CD8-positive, alpha-beta memory T cell (primary cell): ENCODE measurements at regions not wholly inside any gene's neighbourhood (a gene's known extent, or its start where the extent isn't known, plus 50 kb on each side); places are given as distances from the start of the nearest gene placed in this dataset.
A peak's percentile ranks its signal among the peaks of the same experiment; 100 is the strongest.

Source experiments
- CTCF ChIA-PET: fragments of 350-600 bp; sonication (Branson Sonifier 250); formaldehyde crosslinking; loops from one replicate; lab custom pipeline; 2021; ENCODE audit warnings: antibody characterized with exemption; lab: Charles Lee
- POLR2A ChIA-PET: fragments of 350-600 bp; sonication (Branson Sonifier 250); formaldehyde crosslinking; loops from one replicate; lab custom pipeline; 2021; ENCODE audit warnings: antibody characterized with exemption; lab: Charles Lee
- DNase-seq, 5 donors: peaks; one replicate each; pipeline versions ENCODE4 v3.0.0 to v3.0.0-alpha.2; 2020 to 2022; ENCODE audit warnings: mixed read lengths in 1 of 5
- H3K27ac ChIP-seq: one replicate; pipeline ENCODE4 v1.7.0; 2013; ENCODE audit warnings: low read depth, mild to moderate bottlenecking, low read length, moderate library complexity
- H3K27me3 ChIP-seq: 2 replicates; pipeline ENCODE4 v1.7.0; 2013; ENCODE audit warnings: low read length, mild to moderate bottlenecking; ENCODE audit not compliant: insufficient read depth, poor library complexity, severe bottlenecking
- H3K36me3 ChIP-seq: 2 replicates; pipeline ENCODE4 v1.7.0; 2013; ENCODE audit warnings: mild to moderate bottlenecking, low read length, moderate library complexity; ENCODE audit not compliant: insufficient read depth
- H3K4me1 ChIP-seq: 2 replicates; pipeline ENCODE4 v1.7.0; 2013; ENCODE audit warnings: mild to moderate bottlenecking, low read length, moderate library complexity; ENCODE audit not compliant: insufficient read depth
- H3K4me3 ChIP-seq: 2 replicates; pipeline ENCODE4 v1.7.0; 2013; ENCODE audit warnings: mild to moderate bottlenecking, low read length
- H3K9me3 ChIP-seq: 2 replicates; pipeline ENCODE4 v1.7.0; 2013; ENCODE audit warnings: mild to moderate bottlenecking, low read length
- H3K27ac Mint-ChIP-seq, 8 donors: one replicate each; pipeline ENCODE4 v1.8.0; 2020 to 2021; ENCODE audit warnings: mixed read lengths in 8 of 8, mild to moderate bottlenecking in 6 of 8, inconsistent platforms in 3 of 8, moderate library complexity in 3 of 8
- H3K27me3 Mint-ChIP-seq, 2 donors: one replicate each; pipeline ENCODE4 v1.8.0; 2020 to 2021; ENCODE audit warnings: mixed read lengths in 2 of 2, mild to moderate bottlenecking in 1 of 2, moderate library complexity in 1 of 2
- H3K36me3 Mint-ChIP-seq, 3 donors: one replicate each; pipeline ENCODE4 v1.8.0; 2020 to 2021; ENCODE audit warnings: mixed read lengths in 3 of 3, inconsistent platforms in 1 of 3, mild to moderate bottlenecking in 1 of 3
- H3K4me1 Mint-ChIP-seq, 3 donors: one replicate each; pipeline ENCODE4 v1.8.0; 2020 to 2021; ENCODE audit warnings: mixed read lengths in 3 of 3, inconsistent platforms in 1 of 3, mild to moderate bottlenecking in 1 of 3
- H3K4me3 Mint-ChIP-seq, 7 donors: one replicate each; pipeline ENCODE4 v1.8.0; 2020 to 2021; ENCODE audit warnings: mixed read lengths in 7 of 7, mild to moderate bottlenecking in 6 of 7, moderate library complexity in 4 of 7, inconsistent platforms in 2 of 7
- H3K9me3 Mint-ChIP-seq, 5 donors: one replicate each; pipeline ENCODE4 v1.8.0; 2020 to 2022; ENCODE audit warnings: mixed read lengths in 5 of 5, mild to moderate bottlenecking in 3 of 5, moderate library complexity in 2 of 5, inconsistent platforms in 1 of 5

GRCh38 chr9:105044518-105044917 is 116.6 kb upstream of the ABCA1 start:
- no peaks in the 10 kb centered on the region for H3K27me3 ChIP-seq
- CTCF ChIA-PET, result no interaction called here
- no peaks in the 10 kb centered on the region for H3K9me3 ChIP-seq
- H3K27ac ChIP-seq, result no peak overlapping the region
- POLR2A ChIA-PET, result no interaction called here
- Mint-ChIP-seq H3K27ac (no peak overlapping the region), H3K4me1 (no peaks in the 10 kb centered on the region), H3K9me3 (no peaks in the 10 kb centered on the region), H3K4me3 (no peak overlapping the region), H3K27me3 (peaks cover 2 to 6% of the 10 kb centered on the region in 2 donors), H3K36me3 (no peaks in the 10 kb centered on the region)
- H3K4me3 ChIP-seq, result no peak overlapping the region
- H3K4me1 ChIP-seq, result no peaks in the 10 kb centered on the region
- no peak for DNase-seq
- no peaks in the 10 kb centered on the region for H3K36me3 ChIP-seq

- ChIA-PET POLR2A (no interaction called here), CTCF (no interaction called here)
- Histone ChIP-seq H3K4me3 (no peak overlapping the region), H3K36me3 (no peaks in the 10 kb centered on the region), H3K9me3 (no peaks in the 10 kb centered on the region), H3K4me1 (peaks cover 13% of the 10 kb centered on the region), H3K27me3 (no peaks in the 10 kb centered on the region), H3K27ac (no peak overlapping the region)
- Mint-ChIP-seq H3K27me3 (peaks cover 0 to 6% of the 10 kb centered on the region in 2 donors), H3K4me3 (no peak overlapping the region), H3K36me3 (no peaks in the 10 kb centered on the region), H3K4me1 (no peaks in the 10 kb centered on the region), H3K27ac (no peak overlapping the region), H3K9me3 (no peaks in the 10 kb centered on the region)
- DNase-seq, result no peak
Measured at GRCh38 chr9:105046907-105047741, 119.2 kb upstream of the ABCA1 start.

GRCh38 chr9:105047742-105048041 is 119.7 kb upstream of the ABCA1 start:
- POLR2A ChIA-PET, result no interaction called here
- no peaks in the 10 kb centered on the region for H3K9me3 Mint-ChIP-seq
- CTCF ChIA-PET, result no interaction called here
- H3K27ac ChIP-seq, result no peak overlapping the region
- no peak for DNase-seq
- no peak overlapping the region for H3K4me3 Mint-ChIP-seq
- H3K9me3 ChIP-seq, result no peaks in the 10 kb centered on the region
- no peaks in the 10 kb centered on the region for H3K4me1 Mint-ChIP-seq
- H3K27me3 ChIP-seq, result no peaks in the 10 kb centered on the region
- H3K4me1 ChIP-seq, result peaks cover 19% of the 10 kb centered on the region
- H3K36me3 Mint-ChIP-seq, result no peaks in the 10 kb centered on the region
- no peaks in the 10 kb centered on the region for H3K36me3 ChIP-seq
- H3K27me3 Mint-ChIP-seq, result peaks cover 0 to 6% of the 10 kb centered on the region in 2 donors
- no peak overlapping the region for H3K4me3 ChIP-seq
- H3K27ac Mint-ChIP-seq, result no peak overlapping the region

- H3K4me3 Mint-ChIP-seq, result no peak overlapping the region
- peaks cover 0 to 5% (median 0%) of the 10 kb centered on the region in 3 donors for H3K4me1 Mint-ChIP-seq
- POLR2A ChIA-PET, result no interaction called here
- no peak overlapping the region for H3K27ac ChIP-seq
- no peaks in the 10 kb centered on the region for H3K36me3 ChIP-seq
- H3K9me3 Mint-ChIP-seq, result no peaks in the 10 kb centered on the region
- no peak overlapping the region for H3K27ac Mint-ChIP-seq
- no peaks in the 10 kb centered on the region for H3K36me3 Mint-ChIP-seq
- CTCF ChIA-PET, result no interaction called here
- no peaks in the 10 kb centered on the region for H3K27me3 ChIP-seq
- DNase-seq, result no peak
- H3K27me3 Mint-ChIP-seq, result peaks cover 0 to 3% of the 10 kb centered on the region in 2 donors
- peaks cover 21% of the 10 kb centered on the region for H3K4me1 ChIP-seq
- H3K4me3 ChIP-seq, result no peak overlapping the region
- H3K9me3 ChIP-seq, result no peaks in the 10 kb centered on the region
Measured at GRCh38 chr9:105048331-105048730, 120.4 kb upstream of the ABCA1 start.

- no peak overlapping the region for H3K27ac Mint-ChIP-seq
- Histone ChIP-seq H3K4me3 (no peak overlapping the region), H3K9me3 (no peaks in the 10 kb centered on the region)
Measured at GRCh38 chr9:105050296-105050695, 122.3 kb upstream of the ABCA1 start.

GRCh38 chr9:105051897-105052296 is 123.9 kb upstream of the ABCA1 start:
- ChIA-PET POLR2A (interaction anchor here (0.7 kb wide), 1 partner anchor 304 kb away, joined by 7 read pairs; no protein-coding TSS in a partner anchor), CTCF (no interaction called here)
- DNase-seq, result no peak
- Mint-ChIP-seq H3K36me3 (no peaks in the 10 kb centered on the region), H3K4me3 (no peak overlapping the region), H3K27ac (peak overlapping the region in 1 of 8 donors; percentile 43), H3K27me3 (no peaks in the 10 kb centered on the region), H3K9me3 (no peaks in the 10 kb centered on the region), H3K4me1 (peaks cover 0 to 5% (median 0%) of the 10 kb centered on the region in 3 donors)
- Histone ChIP-seq H3K27me3 (no peaks in the 10 kb centered on the region), H3K36me3 (no peaks in the 10 kb centered on the region), H3K9me3 (no peaks in the 10 kb centered on the region), H3K4me3 (no peak overlapping the region), H3K4me1 (peaks cover 21% of the 10 kb centered on the region), H3K27ac (no peak overlapping the region)

More at GRCh38 chr9:105050296-105050695, 122.3 kb upstream of the ABCA1 start:
- H3K27me3 Mint-ChIP-seq, result peaks cover 0 to 3% of the 10 kb centered on the region in 2 donors
- H3K36me3 ChIP-seq, result no peaks in the 10 kb centered on the region
- POLR2A ChIA-PET, result no interaction called here
- H3K4me1 Mint-ChIP-seq, result peaks cover 0 to 5% (median 0%) of the 10 kb centered on the region in 3 donors
- DNase-seq, result no peak
- no peak overlapping the region for H3K27ac ChIP-seq
- CTCF ChIA-PET, result no interaction called here
- no peak overlapping the region for H3K4me3 Mint-ChIP-seq
- H3K4me1 ChIP-seq, result peaks cover 21% of the 10 kb centered on the region
- no peaks in the 10 kb centered on the region for H3K27me3 ChIP-seq
- H3K9me3 Mint-ChIP-seq, result no peaks in the 10 kb centered on the region
- no peaks in the 10 kb centered on the region for H3K36me3 Mint-ChIP-seq

GRCh38 chr9:105052346-105052745 is 124.4 kb upstream of the ABCA1 start:
- DNase-seq, result no peak
- H3K27ac ChIP-seq, result no peak overlapping the region
- no peaks in the 10 kb centered on the region for H3K36me3 ChIP-seq
- no peak overlapping the region for H3K4me3 ChIP-seq
- no peaks in the 10 kb centered on the region for H3K9me3 ChIP-seq
- ChIA-PET CTCF (no interaction called here), POLR2A (no interaction called here)
- H3K27ac Mint-ChIP-seq, result no peak overlapping the region
- H3K27me3 Mint-ChIP-seq, result no peaks in the 10 kb centered on the region
- H3K27me3 ChIP-seq, result no peaks in the 10 kb centered on the region
- peaks cover 0 to 5% (median 0%) of the 10 kb centered on the region in 3 donors for H3K4me1 Mint-ChIP-seq
- H3K9me3 Mint-ChIP-seq, result no peaks in the 10 kb centered on the region
- H3K4me1 ChIP-seq, result peaks cover 21% of the 10 kb centered on the region
- H3K4me3 Mint-ChIP-seq, result no peak overlapping the region
- H3K36me3 Mint-ChIP-seq, result no peaks in the 10 kb centered on the region

- ChIA-PET CTCF (no interaction called here), POLR2A (no interaction called here)
- Histone ChIP-seq H3K4me1 (peaks cover 21% of the 10 kb centered on the region), H3K36me3 (no peaks in the 10 kb centered on the region), H3K27ac (no peak overlapping the region), H3K27me3 (no peaks in the 10 kb centered on the region), H3K9me3 (no peaks in the 10 kb centered on the region), H3K4me3 (no peak overlapping the region)
- H3K36me3 Mint-ChIP-seq, result no peaks in the 10 kb centered on the region
- no peaks in the 10 kb centered on the region for H3K27me3 Mint-ChIP-seq
- DNase-seq, result no peak
- no peak overlapping the region for H3K27ac Mint-ChIP-seq
- H3K4me1 Mint-ChIP-seq, result peaks cover 0 to 5% (median 0%) of the 10 kb centered on the region in 3 donors
- H3K9me3 Mint-ChIP-seq, result no peaks in the 10 kb centered on the region
- H3K4me3 Mint-ChIP-seq, result no peak overlapping the region
Measured at GRCh38 chr9:105053209-105053652, 125.3 kb upstream of the ABCA1 start.
